Fibroblast of the aortic adventitia (primary cell): ENCODE measurements at regions not wholly inside any gene's neighbourhood (a gene's known extent, or its start where the extent isn't known, plus 50 kb on each side); places are given as distances from the start of the nearest gene placed in this dataset.

Experiments used
- DNase-seq: peaks from one replicate; pipeline ENCODE4 v3.0.0-alpha.2; 2010; ENCODE audit warnings: low read depth
- H3K4me3 ChIP-seq: 2 replicates; pipeline ENCODE4 v1.5.1; 2011; ENCODE audit warnings: low read depth, mild to moderate bottlenecking, control low read depth, low read length, moderate library complexity
- CTCF ChIP-seq: IDR thresholded peaks from 2 replicates; pipeline ENCODE4 v1.5.1; 2011; ENCODE audit warnings: mild to moderate bottlenecking, low read length, control low read depth, inconsistent platforms; ENCODE audit not compliant: insufficient read depth

GRCh38 chr3:61311044-61311443 lies 59.8 kb upstream of the FHIT start:
- DNase-seq = no peak
- H3K4me3 ChIP-seq = no peak overlapping the region
- TF ChIP-seq CTCF = no peak

DNA sequence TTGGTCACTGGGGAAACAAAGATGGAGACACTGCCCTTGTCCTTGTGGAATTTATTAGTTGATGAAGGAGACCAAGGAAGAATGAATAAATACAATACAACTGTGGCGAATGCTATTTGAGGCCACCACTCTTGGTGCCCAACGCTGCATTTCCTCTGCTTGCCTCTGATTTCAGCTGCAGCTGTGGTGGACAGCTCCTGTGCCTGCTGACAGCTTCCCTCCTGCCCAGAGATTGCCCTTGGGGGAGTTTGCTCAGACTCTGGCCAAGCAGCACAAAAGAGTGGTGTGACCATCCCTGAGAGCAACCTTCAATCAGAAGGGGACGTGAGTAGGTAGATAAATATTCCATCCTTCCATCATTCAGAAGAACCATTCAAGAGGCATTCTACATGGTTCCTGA lies 64.6 kb upstream of the FHIT start:
- H3K4me3 ChIP-seq = no peak overlapping the region
- DNase-seq = no peak
- TF ChIP-seq CTCF = no peak

DNA sequence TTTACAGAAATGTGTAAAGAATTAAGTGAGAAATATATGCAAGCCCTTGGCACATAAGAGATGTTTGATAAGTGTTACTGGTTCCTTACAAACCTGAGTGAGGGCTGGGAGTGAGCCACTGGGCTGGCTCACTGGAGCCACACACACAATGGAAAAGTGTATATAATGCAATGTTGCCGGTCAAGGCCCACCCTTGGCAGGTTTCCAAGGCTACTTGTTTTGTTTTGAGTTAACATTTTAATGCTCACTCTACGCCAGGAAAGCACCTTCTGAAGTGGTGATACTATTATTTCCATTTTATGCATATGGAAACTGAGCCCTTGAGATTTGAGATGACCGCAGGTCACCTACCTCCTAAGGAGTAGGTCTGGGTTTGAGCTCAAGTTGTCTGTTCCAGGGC lies 71.8 kb upstream of the FHIT start:
- no peak overlapping the region for H3K4me3 ChIP-seq
- TF ChIP-seq CTCF = no peak
- no peak for DNase-seq

DNA sequence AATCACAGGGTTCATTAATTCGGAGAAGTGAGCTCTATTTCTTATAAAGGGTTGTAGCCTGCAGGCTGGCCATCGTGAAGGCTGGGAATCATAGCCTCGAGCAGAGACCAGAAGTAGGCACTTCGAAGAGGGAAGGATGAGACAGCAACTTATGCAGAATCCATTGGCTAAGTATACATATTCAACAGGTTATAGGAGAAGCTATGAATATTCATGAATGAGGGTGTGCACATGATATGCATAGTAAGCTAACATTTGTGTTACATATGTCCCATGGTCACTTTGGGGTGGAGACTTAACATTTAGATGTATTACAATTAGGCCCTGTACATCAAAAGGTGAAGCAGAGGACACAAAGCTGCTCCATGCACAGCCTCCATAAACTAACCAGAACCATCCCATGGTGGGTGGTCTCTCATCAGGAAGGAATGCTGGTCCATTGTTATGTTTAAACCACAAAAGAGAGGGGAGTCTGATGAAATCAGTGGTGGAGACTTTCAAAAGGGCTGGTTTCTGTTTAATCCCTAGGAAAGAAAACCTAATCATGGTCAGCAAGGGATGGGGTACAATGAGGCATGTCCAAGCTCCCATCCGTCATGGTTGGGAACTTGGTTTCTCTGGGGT lies 80.8 kb upstream of the FHIT start:
- no peak for TF ChIP-seq CTCF
- DNase-seq = no peak
- H3K4me3 ChIP-seq = no peak overlapping the region

GRCh38 chr3:61333192-61333961 lies 82.1 kb upstream of the FHIT start:
- TF ChIP-seq CTCF = no peak
- no peak for DNase-seq
- H3K4me3 ChIP-seq = no peak overlapping the region

DNA sequence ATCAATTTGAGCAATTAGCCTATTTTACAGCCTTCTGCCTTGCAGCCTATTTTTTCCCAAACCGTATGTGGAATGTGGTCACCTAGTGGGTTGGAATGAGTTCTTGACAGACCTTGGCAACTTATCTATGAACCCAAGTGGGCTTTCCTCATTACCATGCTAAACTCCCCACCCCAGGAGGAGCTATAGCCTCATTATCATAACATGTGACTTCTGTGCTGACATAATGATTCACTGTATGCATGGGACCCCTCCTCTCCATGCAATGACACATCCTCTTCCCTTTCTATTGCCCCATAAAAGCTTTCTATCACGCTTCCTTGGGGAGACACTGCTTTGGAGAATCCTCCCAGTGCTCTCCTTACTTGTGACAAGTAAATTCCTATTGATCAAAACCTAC lies 83.5 kb upstream of the FHIT start:
- no peak for DNase-seq
- TF ChIP-seq CTCF = no peak
- H3K4me3 ChIP-seq = no peak overlapping the region

DNA sequence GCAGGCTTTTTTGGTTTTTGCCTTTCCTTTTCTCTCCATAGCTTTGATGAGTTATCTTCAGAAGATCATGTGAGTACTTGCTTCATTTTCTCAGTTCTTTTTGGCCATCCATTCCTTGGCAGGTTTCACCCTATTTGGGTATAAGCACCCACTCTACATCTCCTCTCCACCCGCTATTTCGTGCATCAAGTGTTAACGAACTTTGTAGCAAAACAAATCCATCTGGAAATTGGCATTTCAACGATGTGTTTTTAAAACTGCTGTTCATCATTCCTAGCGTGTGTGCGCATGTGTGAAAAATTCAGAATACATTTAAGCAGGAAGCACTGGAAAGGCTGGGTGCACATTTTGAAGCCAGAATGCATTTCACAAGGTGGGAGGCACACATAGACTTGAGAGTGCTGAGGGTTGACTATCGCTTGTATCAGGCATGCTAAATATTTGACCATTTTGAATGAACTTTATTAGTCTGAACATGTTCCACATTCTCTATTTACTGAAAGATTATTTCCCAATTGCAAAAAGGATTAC lies 89.7 kb upstream of the FHIT start:
- DNase-seq = no peak
- no peak overlapping the region for H3K4me3 ChIP-seq
- no peak for TF ChIP-seq CTCF
